Neutrophil (primary cell): ENCODE measurements at regions not wholly inside any gene's neighbourhood (a gene's known extent, or its start where the extent isn't known, plus 50 kb on each side); places are given as distances from the start of the nearest gene placed in this dataset.

Experiments used
- H3K27ac ChIP-seq: fragments of 200-600 bp; sonication (generic); 2 replicates; pipeline ENCODE4 v1.5.1; 2016; ENCODE audit warnings: mild to moderate bottlenecking, moderate library complexity
- H3K27me3 ChIP-seq: fragments of 200-600 bp; sonication (generic); 2 replicates; pipeline ENCODE4 v1.6.0; 2016; ENCODE audit warnings: mild to moderate bottlenecking
- H3K36me3 ChIP-seq: fragments of 200-600 bp; sonication (generic); 2 replicates; pipeline ENCODE4 v1.5.1; 2017
- H3K4me1 ChIP-seq, 2 experiments: fragments of 200-600 bp in 1 of 2; sonication (generic) in 1 of 2; 1 replicate in 1 of 2; 2 replicates in 1 of 2; pipeline versions ENCODE4 v1.5.1 to v1.6.1; 2013 to 2016; ENCODE audit warnings: low read depth in 1 of 2, low read length in 1 of 2, mild to moderate bottlenecking in 1 of 2, moderate library complexity in 1 of 2; ENCODE audit not compliant: control insufficient read depth in 1 of 2, insufficient read depth in 1 of 2
- H3K4me3 ChIP-seq, 2 experiments: fragments of 200-600 bp in 1 of 2; sonication (generic) in 1 of 2; 1 replicate in 1 of 2; 2 replicates in 1 of 2; pipeline ENCODE4 v1.5.1; 2013 to 2016; ENCODE audit warnings: low read depth in 1 of 2, low read length in 1 of 2, mild to moderate bottlenecking in 1 of 2, moderate library complexity in 1 of 2
- H3K9me3 ChIP-seq: fragments of 200-600 bp; sonication (generic); 2 replicates; pipeline ENCODE4 v1.5.1; 2016
- CTCF ChIP-seq: fragments of 200-600 bp; sonication (generic); IDR thresholded peaks from 2 replicates; pipeline ENCODE4 v1.5.1; 2016; ENCODE audit warnings: antibody characterized with exemption

- H3K27me3 ChIP-seq = no peaks in the 10 kb centered on the region
- H3K27ac ChIP-seq = no peak overlapping the region
- H3K9me3 ChIP-seq = peaks cover 7% of the 10 kb centered on the region
- no peak overlapping the region for H3K4me3 ChIP-seq
- TF ChIP-seq CTCF = no peak
- H3K4me1 ChIP-seq = no peaks in the 10 kb centered on the region
- no peaks in the 10 kb centered on the region for H3K36me3 ChIP-seq
Observed at GRCh38 chr7:9242636-9243035, 809.2 kb downstream of the NXPH1 start.

- Histone ChIP-seq H3K27ac (no peak overlapping the region), H3K36me3 (no peaks in the 10 kb centered on the region), H3K4me3 (no peak overlapping the region), H3K27me3 (no peaks in the 10 kb centered on the region), H3K9me3 (peaks cover 9% of the 10 kb centered on the region), H3K4me1 (no peaks in the 10 kb centered on the region)
- no peak for TF ChIP-seq CTCF
Observed at GRCh38 chr7:9250876-9251275, 817.5 kb downstream of the NXPH1 start.

GRCh38 chr7:9264395-9264794 is 831.0 kb downstream of the NXPH1 start:
- Histone ChIP-seq H3K4me3 (no peak overlapping the region), H3K36me3 (no peaks in the 10 kb centered on the region), H3K9me3 (no peaks in the 10 kb centered on the region), H3K4me1 (no peaks in the 10 kb centered on the region), H3K27ac (no peak overlapping the region), H3K27me3 (no peaks in the 10 kb centered on the region)
- TF ChIP-seq CTCF = no peak

GRCh38 chr7:9280088-9280487 is 846.7 kb downstream of the NXPH1 start:
- TF ChIP-seq CTCF = no peak
- no peak overlapping the region for H3K4me3 ChIP-seq
- no peak overlapping the region for H3K27ac ChIP-seq
- no peaks in the 10 kb centered on the region for H3K36me3 ChIP-seq
- no peaks in the 10 kb centered on the region for H3K4me1 ChIP-seq
- no peaks in the 10 kb centered on the region for H3K9me3 ChIP-seq
- no peaks in the 10 kb centered on the region for H3K27me3 ChIP-seq

- H3K9me3 ChIP-seq = no peaks in the 10 kb centered on the region
- H3K36me3 ChIP-seq = no peaks in the 10 kb centered on the region
- no peaks in the 10 kb centered on the region for H3K27me3 ChIP-seq
- no peak overlapping the region for H3K27ac ChIP-seq
- H3K4me1 ChIP-seq = no peaks in the 10 kb centered on the region
- TF ChIP-seq CTCF = no peak
- no peak overlapping the region for H3K4me3 ChIP-seq
Observed at GRCh38 chr7:9283246-9283645, 849.8 kb downstream of the NXPH1 start.

GRCh38 chr7:9302436-9302835 is 869.0 kb downstream of the NXPH1 start:
- H3K27ac ChIP-seq = no peak overlapping the region
- no peak overlapping the region for H3K4me3 ChIP-seq
- no peaks in the 10 kb centered on the region for H3K4me1 ChIP-seq
- H3K27me3 ChIP-seq = no peaks in the 10 kb centered on the region
- TF ChIP-seq CTCF = no peak
- H3K9me3 ChIP-seq = peaks cover 3% of the 10 kb centered on the region
- H3K36me3 ChIP-seq = no peaks in the 10 kb centered on the region
